ENCODE measurements at regions not wholly inside any gene's neighbourhood (a gene's known extent, or its start where the extent isn't known, plus 50 kb on each side); places are given as distances from the start of the nearest gene placed in this dataset.

- no peak for DNase-seq
These were observed 67.5 kb downstream of the TMX1 start for GRCh38 chr14:51307551-51307950.

GRCh38 chr14:51308866-51309265 lies 68.8 kb downstream of the TMX1 start:
- no peak for DNase-seq

GRCh38 chr14:51310505-51310944 lies 70.5 kb downstream of the TMX1 start:
- no peak for DNase-seq

GRCh38 chr14:51314321-51315015 lies 74.4 kb downstream of the TMX1 start:
- no peak for DNase-seq

GRCh38 chr14:51317373-51317772 lies 77.3 kb downstream of the TMX1 start:
- no peak for DNase-seq

- no peak for DNase-seq
These were observed 79.0 kb downstream of the TMX1 start for GRCh38 chr14:51318813-51319597.

GRCh38 chr14:51321036-51321435 lies 81.0 kb downstream of the TMX1 start:
- DNase-seq = no peak

GRCh38 chr14:51323492-51323891 lies 83.4 kb downstream of the TMX1 start:
- DNase-seq = no peak

GRCh38 chr14:51327376-51327775 lies 87.3 kb downstream of the TMX1 start:
- no peak for DNase-seq

GRCh38 chr14:51328064-51328771 lies 88.2 kb downstream of the TMX1 start:
- no peak for DNase-seq

GRCh38 chr14:51328772-51329353 lies 88.8 kb downstream of the TMX1 start:
- DNase-seq = no peak

- DNase-seq = no peak
These were observed 91.7 kb downstream of the TMX1 start for GRCh38 chr14:51331486-51332367.

GRCh38 chr14:51333299-51333698 lies 93.3 kb downstream of the TMX1 start:
- DNase-seq = no peak

GRCh38 chr14:51333901-51334521 lies 94.0 kb downstream of the TMX1 start:
- no peak for DNase-seq

- DNase-seq = no peak
These were observed 94.5 kb downstream of the TMX1 start for GRCh38 chr14:51334566-51334965.

- no peak for DNase-seq
These were observed 95.5 kb downstream of the TMX1 start for GRCh38 chr14:51335531-51335930.

GRCh38 chr14:51335961-51336723 lies 96.1 kb downstream of the TMX1 start:
- no peak for DNase-seq

- DNase-seq = no peak
These were observed 96.7 kb downstream of the TMX1 start for GRCh38 chr14:51336734-51337133.

GRCh38 chr14:51337520-51337919 lies 97.5 kb downstream of the TMX1 start:
- no peak for DNase-seq

GRCh38 chr14:51341338-51341737 lies 101.3 kb downstream of the TMX1 start:
- no peak for DNase-seq

- no peak for DNase-seq
These were observed 102.2 kb downstream of the TMX1 start for GRCh38 chr14:51342226-51342625.

Measured in NCI-H187 (cell line).